ENCODE measurements at regions not wholly inside any gene's neighbourhood (a gene's known extent, or its start where the extent isn't known, plus 50 kb on each side); places are given as distances from the start of the nearest gene placed in this dataset.

DNA sequence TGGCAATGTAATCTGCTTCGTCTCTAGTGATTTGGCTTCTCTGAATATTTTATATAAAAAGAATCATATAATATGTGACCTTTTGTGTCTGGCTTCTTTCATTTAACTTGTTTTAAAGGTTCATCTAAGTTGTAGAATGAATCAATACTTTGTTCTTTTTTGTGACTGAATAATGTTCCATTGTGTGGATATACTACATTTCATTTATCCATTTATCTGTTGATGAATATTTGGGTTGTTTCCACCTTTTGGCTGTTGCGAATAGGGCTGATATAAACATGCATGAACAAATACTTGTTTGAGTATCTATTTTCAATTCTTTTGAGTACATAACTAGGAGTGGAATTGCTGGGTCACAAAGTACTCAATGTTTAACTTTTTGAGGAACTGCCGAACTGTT lies 63.8 kb upstream of the TNP1 start:
- TF ChIP-seq, protein P1, sequence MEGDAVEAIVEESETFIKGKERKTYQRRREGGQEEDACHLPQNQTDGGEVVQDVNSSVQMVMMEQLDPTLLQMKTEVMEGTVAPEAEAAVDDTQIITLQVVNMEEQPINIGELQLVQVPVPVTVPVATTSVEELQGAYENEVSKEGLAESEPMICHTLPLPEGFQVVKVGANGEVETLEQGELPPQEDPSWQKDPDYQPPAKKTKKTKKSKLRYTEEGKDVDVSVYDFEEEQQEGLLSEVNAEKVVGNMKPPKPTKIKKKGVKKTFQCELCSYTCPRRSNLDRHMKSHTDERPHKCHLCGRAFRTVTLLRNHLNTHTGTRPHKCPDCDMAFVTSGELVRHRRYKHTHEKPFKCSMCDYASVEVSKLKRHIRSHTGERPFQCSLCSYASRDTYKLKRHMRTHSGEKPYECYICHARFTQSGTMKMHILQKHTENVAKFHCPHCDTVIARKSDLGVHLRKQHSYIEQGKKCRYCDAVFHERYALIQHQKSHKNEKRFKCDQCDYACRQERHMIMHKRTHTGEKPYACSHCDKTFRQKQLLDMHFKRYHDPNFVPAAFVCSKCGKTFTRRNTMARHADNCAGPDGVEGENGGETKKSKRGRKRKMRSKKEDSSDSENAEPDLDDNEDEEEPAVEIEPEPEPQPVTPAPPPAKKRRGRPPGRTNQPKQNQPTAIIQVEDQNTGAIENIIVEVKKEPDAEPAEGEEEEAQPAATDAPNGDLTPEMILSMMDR (conservative IDR thresholded peaks at IDR 0.05; ENCODE audit: low read depth, low read length), result no peak
- TF ChIP-seq EZH2 (IDR thresholded peaks at IDR 0.05; ENCODE audit: borderline replicate concordance, low read depth, low read length, poor library complexity, severe bottlenecking), result no peak
